Ishikawa (cell line): ENCODE measurements at regions not wholly inside any gene's neighbourhood (a gene's known extent, or its start where the extent isn't known, plus 50 kb on each side); places are given as distances from the start of the nearest gene placed in this dataset.

Experiments
- CEBPB ChIP-seq: IDR thresholded peaks from 2 replicates; pipeline ENCODE4 v1.6.1; 2012
- CREB1 ChIP-seq: IDR thresholded peaks from 2 replicates; pipeline ENCODE4 v1.6.1; 2012; ENCODE audit warnings: low read depth
- EP300 ChIP-seq: IDR thresholded peaks from 2 replicates; pipeline ENCODE4 v1.6.1; 2012; ENCODE audit warnings: borderline replicate concordance
- MAX ChIP-seq: IDR thresholded peaks from 2 replicates; pipeline ENCODE4 v1.6.1; 2012
- RAD21 ChIP-seq: IDR thresholded peaks from 2 replicates; pipeline ENCODE4 v1.6.1; 2012; ENCODE audit warnings: low read depth
- REST ChIP-seq: IDR thresholded peaks from 2 replicates; pipeline ENCODE4 v1.6.1; 2012; ENCODE audit warnings: low read depth, mild to moderate bottlenecking
- TAF1 ChIP-seq: IDR thresholded peaks from 2 replicates; pipeline ENCODE4 v1.6.1; 2012; ENCODE audit warnings: low read depth, mild to moderate bottlenecking
- TCF12 ChIP-seq: IDR thresholded peaks from 2 replicates; pipeline ENCODE4 v1.6.1; 2012; ENCODE audit warnings: low read depth
- TEAD4 ChIP-seq: IDR thresholded peaks from 2 replicates; pipeline ENCODE4 v1.6.1; 2012
- ZBTB7A ChIP-seq: IDR thresholded peaks from 2 replicates; pipeline ENCODE4 v1.6.1; 2012; ENCODE audit warnings: low read depth

GRCh38 chr5:57416278-57416994 is 66.2 kb downstream of the ACTBL2 start:
- TF ChIP-seq TEAD4 = no peak
- no peak for TF ChIP-seq EP300
- no peak for TF ChIP-seq MAX
- no peak for TF ChIP-seq REST
- TF ChIP-seq RAD21 = no peak
- TF ChIP-seq CREB1 = no peak
- TF ChIP-seq TAF1 = no peak
- no peak for TF ChIP-seq CEBPB
- TF ChIP-seq TCF12 = no peak
- TF ChIP-seq ZBTB7A = no peak
